Choroid plexus epithelial cell (primary cell): ENCODE measurements at regions not wholly inside any gene's neighbourhood (a gene's known extent, or its start where the extent isn't known, plus 50 kb on each side); places are given as distances from the start of the nearest gene placed in this dataset.
"Not testable (repeated sequence)": the region's sequence is repeated elsewhere in the genome, so short reads cannot be mapped to it uniquely, and the experiment has no call there.

Source experiments
- DNase-seq: peaks from one replicate; pipeline ENCODE4 v3.0.0-alpha.2; 2010; ENCODE audit warnings: low read depth
- H3K4me3 ChIP-seq: 2 replicates; pipeline ENCODE4 v1.5.1; 2011; ENCODE audit warnings: low read depth, mild to moderate bottlenecking, control low read depth, low read length, moderate library complexity
- CTCF ChIP-seq: conservative IDR thresholded peaks from 2 replicates; pipeline ENCODE4 v1.5.1; 2011; ENCODE audit warnings: low read depth, mild to moderate bottlenecking, control low read depth, inconsistent platforms, low read length, moderate library complexity

- H3K4me3 ChIP-seq: no peak overlapping the region
- TF ChIP-seq CTCF: no peak
- no peak for DNase-seq
Observed at GRCh38 chr22:11628651-11629511, 3899.1 kb upstream of the OR11H1 start.

GRCh38 chr22:11629661-11630385, 3898.2 kb upstream of the OR11H1 start:
- H3K4me3 ChIP-seq: no peak overlapping the region
- no peak for DNase-seq
- no peak for TF ChIP-seq CTCF

- peak; percentile 6 for DNase-seq
- not testable (repeated sequence) for H3K4me3 ChIP-seq
Observed at GRCh38 chr22:11630386-11631084, 3897.5 kb upstream of the OR11H1 start.
